Uterus (tissue), 3 donors: ENCODE measurements at regions not wholly inside any gene's neighbourhood (a gene's known extent, or its start where the extent isn't known, plus 50 kb on each side); places are given as distances from the start of the nearest gene placed in this dataset.

Experiments
- DNase-seq, 2 donors: peaks; one replicate each; pipeline ENCODE4 v3.0.0-alpha.2; 2019 to 2020
- H3K27ac ChIP-seq, 2 donors: fragments of 200-600 bp; sonication (generic); 1 replicate in 1 of 2; 2 replicates in 1 of 2; pipeline ENCODE4 v1.5.1; 2016 to 2018
- H3K27me3 ChIP-seq, 2 donors: fragments of 200-600 bp; sonication (generic); one replicate each; pipeline ENCODE4 v1.5.1; 2018 to 2019; ENCODE audit warnings: control low read depth in 1 of 2
- H3K36me3 ChIP-seq, 2 donors: fragments of 200-600 bp; sonication (generic); one replicate each; pipeline ENCODE4 v1.5.1; 2019; ENCODE audit warnings: control low read depth in 1 of 2
- H3K4me1 ChIP-seq, 2 donors: fragments of 200-600 bp; sonication (generic); one replicate each; pipeline ENCODE4 v1.5.1; 2018 to 2019; ENCODE audit warnings: control low read depth in 1 of 2
- H3K4me3 ChIP-seq, 2 donors: fragments of 200-600 bp; sonication (generic); 1 replicate in 1 of 2; 2 replicates in 1 of 2; pipeline ENCODE4 v1.5.1; 2018 to 2019; ENCODE audit warnings: mild to moderate bottlenecking in 1 of 2
- H3K9me3 ChIP-seq, 2 donors: fragments of 200-600 bp; sonication (generic); one replicate each; pipeline ENCODE4 v1.5.1; 2019; ENCODE audit warnings: control low read depth in 1 of 2
- CTCF ChIP-seq, 4 experiments: fragments of 200-600 bp in 2 of 4; fragments of 450-650 bp in 2 of 4; sonication (generic) in 2 of 4; IDR thresholded peaks; one replicate each; pipeline ENCODE4 v1.5.1; 2016 to 2019; ENCODE audit warnings: antibody characterized with exemption in 4 of 4, mild to moderate bottlenecking in 2 of 4, moderate library complexity in 1 of 4
- POLR2A ChIP-seq, 2 donors: fragments of 450-650 bp; IDR thresholded peaks; one replicate each; pipeline ENCODE4 v1.6.1; 2016; ENCODE audit warnings: antibody characterized with exemption in 2 of 2, mild to moderate bottlenecking in 1 of 2, moderate library complexity in 1 of 2
- intact Hi-C: fragments of 100-400 bp; cut with DNase I; formaldehyde crosslinking; loops from one replicate; pipeline ENCODE4 v1.15.1; 2023; ENCODE audit warnings: low total_unique reads
- donor health status: DM: yes; HTN: yes; CAD: no.

- no peaks in the 10 kb centered on the region for H3K9me3 ChIP-seq
- no peak for DNase-seq
- H3K4me3 ChIP-seq: no peak overlapping the region
- no peaks in the 10 kb centered on the region for H3K4me1 ChIP-seq
- no peaks in the 10 kb centered on the region for H3K27me3 ChIP-seq
- H3K36me3 ChIP-seq: no peaks in the 10 kb centered on the region
- TF ChIP-seq POLR2A (IDR thresholded peaks at IDR 0.05) (no peak), CTCF (IDR thresholded peaks at IDR 0.05) (no peak)
- H3K27ac ChIP-seq: no peak overlapping the region
- intact Hi-C loops: no loop called here
Measured at GRCh38 chr2:235348329-235348728, 145.5 kb upstream of the AGAP1 start.

- intact Hi-C loops: no loop called here
- Histone ChIP-seq H3K4me1 (no peaks in the 10 kb centered on the region), H3K4me3 (no peak overlapping the region), H3K9me3 (no peaks in the 10 kb centered on the region), H3K27me3 (no peaks in the 10 kb centered on the region), H3K27ac (no peak overlapping the region), H3K36me3 (no peaks in the 10 kb centered on the region)
- TF ChIP-seq CTCF (IDR thresholded peaks at IDR 0.05) (no peak), POLR2A (IDR thresholded peaks at IDR 0.05) (no peak)
- no peak for DNase-seq
Measured at GRCh38 chr2:235350234-235350633, 143.6 kb upstream of the AGAP1 start.

GRCh38 chr2:235352541-235352940 is 141.3 kb upstream of the AGAP1 start:
- Histone ChIP-seq H3K4me3 (no peak overlapping the region), H3K36me3 (no peaks in the 10 kb centered on the region), H3K27ac (no peak overlapping the region), H3K27me3 (no peaks in the 10 kb centered on the region), H3K9me3 (no peaks in the 10 kb centered on the region), H3K4me1 (no peaks in the 10 kb centered on the region)
- DNase-seq: no peak
- intact Hi-C loops: no loop called here
- TF ChIP-seq POLR2A (IDR thresholded peaks at IDR 0.05): no peak
- no peak for TF ChIP-seq CTCF (IDR thresholded peaks at IDR 0.05)

DNA sequence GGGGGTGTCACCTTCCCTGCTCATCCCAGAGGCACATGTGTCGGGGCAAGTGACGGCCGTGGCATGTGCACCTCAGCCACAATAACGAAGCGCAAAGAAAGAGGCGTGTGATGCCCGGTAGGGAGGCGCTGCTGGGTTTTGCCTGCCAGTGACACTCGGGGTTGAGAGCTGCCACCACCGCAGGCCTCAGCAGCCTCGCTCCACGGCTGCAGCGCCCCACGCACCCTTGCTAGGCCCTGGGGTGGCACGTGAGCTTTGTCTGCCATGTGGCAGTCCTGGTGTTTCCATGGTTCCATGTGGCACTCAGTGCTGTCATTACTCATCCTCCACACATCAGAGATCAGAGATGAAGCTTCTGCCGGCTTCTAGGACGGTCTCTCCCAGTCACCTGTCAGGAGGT is 136.0 kb upstream of the AGAP1 start:
- Histone ChIP-seq H3K36me3 (no peaks in the 10 kb centered on the region), H3K27ac (no peak overlapping the region), H3K4me3 (no peak overlapping the region), H3K27me3 (no peaks in the 10 kb centered on the region), H3K4me1 (no peaks in the 10 kb centered on the region), H3K9me3 (no peaks in the 10 kb centered on the region)
- intact Hi-C loops: no loop called here
- no peak for DNase-seq
- TF ChIP-seq POLR2A (IDR thresholded peaks at IDR 0.05): no peak
- TF ChIP-seq CTCF (IDR thresholded peaks at IDR 0.05): no peak

GRCh38 chr2:235358981-235359471 is 134.8 kb upstream of the AGAP1 start:
- DNase-seq: no peak
- Histone ChIP-seq H3K4me3 (no peak overlapping the region), H3K4me1 (no peaks in the 10 kb centered on the region), H3K36me3 (no peaks in the 10 kb centered on the region), H3K9me3 (no peaks in the 10 kb centered on the region), H3K27me3 (no peaks in the 10 kb centered on the region), H3K27ac (no peak overlapping the region)
- TF ChIP-seq CTCF (IDR thresholded peaks at IDR 0.05): no peak
- TF ChIP-seq POLR2A (IDR thresholded peaks at IDR 0.05): no peak
- intact Hi-C loops: no loop called here
